ENCODE measurements at regions not wholly inside any gene's neighbourhood (a gene's known extent, or its start where the extent isn't known, plus 50 kb on each side); places are given as distances from the start of the nearest gene placed in this dataset.

GRCh38 chr11:91688672-91689071 is 535.9 kb upstream of the FAT3 start:
- Histone ChIP-seq H3K27me3 (no peaks in the 10 kb centered on the region), H3K27ac (no peak overlapping the region), H3K9me3 (no peaks in the 10 kb centered on the region), H3K4me1 (no peaks in the 10 kb centered on the region), H3K4me3 (no peak overlapping the region), H3K36me3 (no peaks in the 10 kb centered on the region)
- DNase-seq, result no peak
- in situ Hi-C loops (cut with MboI; ENCODE audit: low sequenced_read_pairs in 4 of 4) (no loop called here), intact Hi-C loops (cut with DNase I; ENCODE audit: low total_unique reads) (no loop called here)
- no peak for TF ChIP-seq CTCF (IDR thresholded peaks at IDR 0.05 in 4 of 5, conservative IDR thresholded peaks at IDR 0.05 in 1 of 5)
- TF ChIP-seq POLR2A (IDR thresholded peaks at IDR 0.05), result no peak
- ATAC-seq, result no peak

GRCh38 chr11:91686700-91687099 is 537.9 kb upstream of the FAT3 start:
- TF ChIP-seq CTCF (IDR thresholded peaks at IDR 0.05 in 4 of 5, conservative IDR thresholded peaks at IDR 0.05 in 1 of 5) (no peak), POLR2A (IDR thresholded peaks at IDR 0.05) (no peak)
- Histone ChIP-seq H3K27me3 (no peaks in the 10 kb centered on the region), H3K4me3 (no peak overlapping the region), H3K9me3 (no peaks in the 10 kb centered on the region), H3K27ac (no peak overlapping the region), H3K36me3 (no peaks in the 10 kb centered on the region), H3K4me1 (no peaks in the 10 kb centered on the region)
- ATAC-seq (no peak), DNase-seq (no peak)
- in situ Hi-C loops (cut with MboI; ENCODE audit: low sequenced_read_pairs in 4 of 4), result no loop called here
- intact Hi-C loops (cut with DNase I; ENCODE audit: low total_unique reads), result no loop called here

- no peaks in the 10 kb centered on the region for H3K36me3 ChIP-seq
- no peak for ATAC-seq
- intact Hi-C loops (cut with DNase I; ENCODE audit: low total_unique reads) (no loop called here), in situ Hi-C loops (cut with MboI; ENCODE audit: low sequenced_read_pairs in 4 of 4) (no loop called here)
- TF ChIP-seq CTCF (IDR thresholded peaks at IDR 0.05 in 4 of 5, conservative IDR thresholded peaks at IDR 0.05 in 1 of 5), result no peak
- no peak for TF ChIP-seq POLR2A (IDR thresholded peaks at IDR 0.05)
- no peak for DNase-seq
- no peaks in the 10 kb centered on the region for H3K4me1 ChIP-seq
- no peaks in the 10 kb centered on the region for H3K27me3 ChIP-seq
- no peaks in the 10 kb centered on the region for H3K9me3 ChIP-seq
- no peak overlapping the region for H3K4me3 ChIP-seq
- no peak overlapping the region for H3K27ac ChIP-seq
These were observed 538.3 kb upstream of the FAT3 start for GRCh38 chr11:91686281-91686680.

- H3K4me3 ChIP-seq, result no peak overlapping the region
- ATAC-seq (no peak), DNase-seq (no peak)
- in situ Hi-C loops (cut with MboI; ENCODE audit: low sequenced_read_pairs in 4 of 4) (no loop called here), intact Hi-C loops (cut with DNase I; ENCODE audit: low total_unique reads) (no loop called here)
- TF ChIP-seq CTCF (IDR thresholded peaks at IDR 0.05 in 4 of 5, conservative IDR thresholded peaks at IDR 0.05 in 1 of 5) (no peak), POLR2A (IDR thresholded peaks at IDR 0.05) (no peak)
- H3K27ac ChIP-seq, result no peak overlapping the region
- H3K36me3 ChIP-seq, result no peaks in the 10 kb centered on the region
- no peaks in the 10 kb centered on the region for H3K9me3 ChIP-seq
- no peaks in the 10 kb centered on the region for H3K4me1 ChIP-seq
- no peaks in the 10 kb centered on the region for H3K27me3 ChIP-seq
These were observed 550.9 kb upstream of the FAT3 start for GRCh38 chr11:91673705-91674104.

- TF ChIP-seq CTCF (IDR thresholded peaks at IDR 0.05 in 4 of 5, conservative IDR thresholded peaks at IDR 0.05 in 1 of 5) (no peak), POLR2A (IDR thresholded peaks at IDR 0.05) (no peak)
- no peak for ATAC-seq
- intact Hi-C loops (cut with DNase I; ENCODE audit: low total_unique reads), result no loop called here
- DNase-seq, result no peak
- no peaks in the 10 kb centered on the region for H3K36me3 ChIP-seq
- no peak overlapping the region for H3K4me3 ChIP-seq
- H3K4me1 ChIP-seq, result no peaks in the 10 kb centered on the region
- H3K27me3 ChIP-seq, result no peaks in the 10 kb centered on the region
- no peak overlapping the region for H3K27ac ChIP-seq
- H3K9me3 ChIP-seq, result no peaks in the 10 kb centered on the region
- in situ Hi-C loops (cut with MboI; ENCODE audit: low sequenced_read_pairs in 4 of 4), result no loop called here
These were observed 560.1 kb upstream of the FAT3 start for GRCh38 chr11:91664521-91664920.
